ENCODE measurements at regions not wholly inside any gene's neighbourhood (a gene's known extent, or its start where the extent isn't known, plus 50 kb on each side); places are given as distances from the start of the nearest gene placed in this dataset.

GRCh38 chr11:116694349-116694725 is 78.5 kb downstream of the BUD13 start:
- TF ChIP-seq CTCF (IDR thresholded peaks at IDR 0.05; ENCODE audit: poor library complexity, severe bottlenecking) (no peak), TAF1 (IDR thresholded peaks at IDR 0.05; ENCODE audit: low read depth) (no peak), EZH2 (IDR thresholded peaks at IDR 0.05; ENCODE audit: borderline replicate concordance, insufficient read depth, low read length, poor library complexity, severe bottlenecking) (no peak)

Measured in neural cell (in vitro differentiated cells).